ENCODE measurements at regions not wholly inside any gene's neighbourhood (a gene's known extent, or its start where the extent isn't known, plus 50 kb on each side); places are given as distances from the start of the nearest gene placed in this dataset.
"Not testable (repeated sequence)": the region's sequence is repeated elsewhere in the genome, so short reads cannot be mapped to it uniquely, and the experiment has no call there.

- DNase-seq (ENCODE audit: low read depth in 1 of 2, low spot score in 1 of 2): no peak
- in situ Hi-C loops (cut with HindIII; ENCODE audit: low pct_unique_long_range_greater_than_20kb, low sequenced_read_pairs): no loop called here
- TF ChIP-seq JUND (IDR thresholded peaks at IDR 0.05; ENCODE audit: low read depth): no peak
Observed at GRCh38 chr2:201568217-201568820, 75.0 kb downstream of the TMEM237 start.

GRCh38 chr2:201559067-201559710 lies 84.1 kb downstream of the TMEM237 start:
- no peak for TF ChIP-seq JUND (IDR thresholded peaks at IDR 0.05; ENCODE audit: low read depth)
- in situ Hi-C loops (cut with HindIII; ENCODE audit: low pct_unique_long_range_greater_than_20kb, low sequenced_read_pairs): no loop called here
- DNase-seq (ENCODE audit: low read depth in 1 of 2, low spot score in 1 of 2): no peak

GRCh38 chr2:201558665-201559064 lies 84.6 kb downstream of the TMEM237 start:
- TF ChIP-seq JUND (IDR thresholded peaks at IDR 0.05; ENCODE audit: low read depth): no peak
- DNase-seq (ENCODE audit: low read depth in 1 of 2, low spot score in 1 of 2): no peak
- in situ Hi-C loops (cut with HindIII; ENCODE audit: low pct_unique_long_range_greater_than_20kb, low sequenced_read_pairs): no loop called here

GRCh38 chr2:201558232-201558631 lies 85.1 kb downstream of the TMEM237 start:
- in situ Hi-C loops (cut with HindIII; ENCODE audit: low pct_unique_long_range_greater_than_20kb, low sequenced_read_pairs): no loop called here
- TF ChIP-seq JUND (IDR thresholded peaks at IDR 0.05; ENCODE audit: low read depth): no peak
- no peak for DNase-seq (ENCODE audit: low read depth in 1 of 2, low spot score in 1 of 2)

- in situ Hi-C loops (cut with HindIII; ENCODE audit: low pct_unique_long_range_greater_than_20kb, low sequenced_read_pairs): no loop called here
- TF ChIP-seq JUND (IDR thresholded peaks at IDR 0.05; ENCODE audit: low read depth): no peak
- no peak for DNase-seq (ENCODE audit: low read depth in 1 of 2, low spot score in 1 of 2)
Observed at GRCh38 chr2:201551901-201552300, 91.4 kb downstream of the TMEM237 start.

GRCh38 chr2:201546576-201546975 lies 95.0 kb downstream of the STRADB start:
- in situ Hi-C loops (cut with HindIII; ENCODE audit: low pct_unique_long_range_greater_than_20kb, low sequenced_read_pairs): no loop called here
- DNase-seq (ENCODE audit: low read depth in 1 of 2, low spot score in 1 of 2): no peak
- TF ChIP-seq JUND (IDR thresholded peaks at IDR 0.05; ENCODE audit: low read depth): no peak

- no peak for TF ChIP-seq JUND (IDR thresholded peaks at IDR 0.05; ENCODE audit: low read depth)
- no peak for DNase-seq (ENCODE audit: low read depth in 1 of 2, low spot score in 1 of 2)
- in situ Hi-C loops (cut with HindIII; ENCODE audit: low pct_unique_long_range_greater_than_20kb, low sequenced_read_pairs): no loop called here
Observed at GRCh38 chr2:201542291-201542690, 90.8 kb downstream of the STRADB start.

- in situ Hi-C loops (cut with HindIII; ENCODE audit: low pct_unique_long_range_greater_than_20kb, low sequenced_read_pairs); DNase-seq (ENCODE audit: low read depth in 1 of 2, low spot score in 1 of 2): not testable (repeated sequence)
Observed at GRCh38 chr2:201539271-201539670, 87.7 kb downstream of the STRADB start.

- no peak for TF ChIP-seq JUND (IDR thresholded peaks at IDR 0.05; ENCODE audit: low read depth)
- in situ Hi-C loops (cut with HindIII; ENCODE audit: low pct_unique_long_range_greater_than_20kb, low sequenced_read_pairs): no loop called here
- DNase-seq (ENCODE audit: low read depth in 1 of 2, low spot score in 1 of 2): peak in 1 of 2 experiments; percentile 7
Observed at GRCh38 chr2:201538025-201538424, 86.5 kb downstream of the STRADB start.

GRCh38 chr2:201536754-201537153 lies 85.2 kb downstream of the STRADB start:
- no peak for TF ChIP-seq JUND (IDR thresholded peaks at IDR 0.05; ENCODE audit: low read depth)
- in situ Hi-C loops (cut with HindIII; ENCODE audit: low pct_unique_long_range_greater_than_20kb, low sequenced_read_pairs): no loop called here
- no peak for DNase-seq (ENCODE audit: low read depth in 1 of 2, low spot score in 1 of 2)

- in situ Hi-C loops (cut with HindIII; ENCODE audit: low pct_unique_long_range_greater_than_20kb, low sequenced_read_pairs): no loop called here
- DNase-seq (ENCODE audit: low read depth in 1 of 2, low spot score in 1 of 2): no peak
- TF ChIP-seq JUND (IDR thresholded peaks at IDR 0.05; ENCODE audit: low read depth): no peak
Observed at GRCh38 chr2:201536046-201536445, 84.5 kb downstream of the STRADB start.

GRCh38 chr2:201532686-201533304 lies 81.3 kb downstream of the STRADB start:
- no peak for DNase-seq (ENCODE audit: low read depth in 1 of 2, low spot score in 1 of 2)
- TF ChIP-seq JUND (IDR thresholded peaks at IDR 0.05; ENCODE audit: low read depth): no peak
- in situ Hi-C loops (cut with HindIII; ENCODE audit: low pct_unique_long_range_greater_than_20kb, low sequenced_read_pairs): no loop called here
